NT2/D1 (cell line): ENCODE measurements at regions not wholly inside any gene's neighbourhood (a gene's known extent, or its start where the extent isn't known, plus 50 kb on each side); places are given as distances from the start of the nearest gene placed in this dataset.

Source experiments
- DNase-seq: peaks from one replicate; pipeline ENCODE4 v3.0.0-alpha.2; 2011; ENCODE audit warnings: low read depth, low spot score
- H3K27me3 ChIP-seq: 2 replicates; pipeline ENCODE4 v1.6.0; 2011; ENCODE audit warnings: mild to moderate bottlenecking; ENCODE audit not compliant: insufficient read length, insufficient read depth
- H3K36me3 ChIP-seq: 2 replicates; pipeline ENCODE4 v1.6.1; 2011; ENCODE audit warnings: mild to moderate bottlenecking, low read length, mixed read lengths; ENCODE audit not compliant: insufficient read depth, insufficient read length
- H3K4me1 ChIP-seq: 2 replicates; pipeline ENCODE4 v1.5.1; 2011; ENCODE audit not compliant: insufficient read depth, insufficient read length
- H3K4me3 ChIP-seq: 2 replicates; pipeline ENCODE4 v1.5.1; 2011; ENCODE audit warnings: low read depth; ENCODE audit not compliant: insufficient read length
- H3K9ac ChIP-seq: 2 replicates; pipeline ENCODE4 v1.6.0; 2011; ENCODE audit warnings: low read depth; ENCODE audit not compliant: insufficient read length
- H3K9me3 ChIP-seq: 2 replicates; pipeline ENCODE4 v1.5.1; 2011; ENCODE audit warnings: mild to moderate bottlenecking, low read length; ENCODE audit not compliant: insufficient read depth
- SUZ12 ChIP-seq: IDR thresholded peaks from 2 replicates; pipeline ENCODE4 v1.6.1; 2011; ENCODE audit not compliant: insufficient read length, insufficient read depth; ENCODE audit errors: extremely low read depth
- YY1 ChIP-seq: IDR thresholded peaks from 2 replicates; pipeline ENCODE4 v1.6.1; 2011; ENCODE audit not compliant: insufficient read length, insufficient read depth
- ZNF274 ChIP-seq: IDR thresholded peaks from 2 replicates; pipeline ENCODE4 v1.6.1; 2011; ENCODE audit warnings: mild to moderate bottlenecking, low read depth, low read length

DNA sequence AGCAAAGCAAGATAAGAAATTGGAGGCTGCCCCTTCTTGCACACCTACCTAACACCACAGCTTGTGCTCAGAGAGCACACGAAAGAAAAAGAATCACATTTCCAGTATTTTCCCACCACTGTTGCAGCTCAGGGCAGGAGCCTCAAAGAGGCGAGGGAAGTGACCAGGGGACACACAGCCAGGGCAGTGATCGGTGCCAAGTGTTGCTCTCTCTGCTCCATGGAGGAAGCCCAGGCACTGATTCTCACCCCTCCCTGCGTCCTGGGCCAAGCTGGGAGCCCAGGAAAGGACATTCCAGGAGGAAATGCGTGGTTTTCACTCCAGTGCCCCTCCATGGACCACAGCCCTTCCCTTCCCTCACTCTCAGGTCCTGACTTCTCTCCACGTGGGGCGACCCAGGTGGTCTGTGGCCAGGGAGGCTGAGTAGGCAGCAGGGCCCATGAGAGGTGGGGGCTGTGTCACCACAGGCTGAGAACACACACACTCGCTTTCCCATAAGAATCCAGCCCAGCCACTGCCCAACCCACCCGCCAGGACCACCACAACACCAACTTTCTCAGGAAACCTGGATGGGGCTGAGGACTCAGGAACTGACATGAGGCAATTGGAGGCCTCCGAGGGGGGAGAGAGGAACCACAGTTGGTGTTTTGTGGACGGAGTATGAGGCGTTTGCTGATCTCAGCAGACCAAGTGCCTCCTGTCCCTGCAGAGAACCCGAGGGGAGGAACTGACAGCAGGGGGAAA lies 81.7 kb upstream of the MAFB start:
- Histone ChIP-seq H3K9ac (no peak overlapping the region), H3K4me3 (no peak overlapping the region), H3K27me3 (no peaks in the 10 kb centered on the region), H3K4me1 (peaks cover 7% of the 10 kb centered on the region), H3K36me3 (no peaks in the 10 kb centered on the region), H3K9me3 (no peaks in the 10 kb centered on the region)
- DNase-seq: no peak
- no peak for TF ChIP-seq ZNF274
- no peak for TF ChIP-seq SUZ12
- no peak for TF ChIP-seq YY1

DNA sequence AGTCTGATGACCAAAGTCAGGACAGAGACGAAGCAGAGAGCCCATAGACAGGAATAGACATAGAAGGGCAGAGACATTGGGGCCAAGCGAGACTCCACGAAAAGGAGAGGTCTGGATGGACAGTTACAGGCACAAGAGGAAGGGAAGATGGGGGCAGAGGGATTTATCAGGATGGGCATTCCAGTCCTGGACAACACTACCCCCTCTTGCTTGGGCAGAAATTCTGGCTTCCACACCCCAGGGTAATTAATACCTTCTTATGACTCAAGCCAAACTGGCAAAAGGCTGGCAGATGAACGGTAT lies 82.2 kb upstream of the MAFB start:
- no peak for TF ChIP-seq YY1
- no peak for TF ChIP-seq SUZ12
- Histone ChIP-seq H3K36me3 (no peaks in the 10 kb centered on the region), H3K9ac (no peak overlapping the region), H3K4me1 (peaks cover 7% of the 10 kb centered on the region), H3K27me3 (no peaks in the 10 kb centered on the region), H3K4me3 (no peak overlapping the region), H3K9me3 (no peaks in the 10 kb centered on the region)
- DNase-seq: no peak

DNA sequence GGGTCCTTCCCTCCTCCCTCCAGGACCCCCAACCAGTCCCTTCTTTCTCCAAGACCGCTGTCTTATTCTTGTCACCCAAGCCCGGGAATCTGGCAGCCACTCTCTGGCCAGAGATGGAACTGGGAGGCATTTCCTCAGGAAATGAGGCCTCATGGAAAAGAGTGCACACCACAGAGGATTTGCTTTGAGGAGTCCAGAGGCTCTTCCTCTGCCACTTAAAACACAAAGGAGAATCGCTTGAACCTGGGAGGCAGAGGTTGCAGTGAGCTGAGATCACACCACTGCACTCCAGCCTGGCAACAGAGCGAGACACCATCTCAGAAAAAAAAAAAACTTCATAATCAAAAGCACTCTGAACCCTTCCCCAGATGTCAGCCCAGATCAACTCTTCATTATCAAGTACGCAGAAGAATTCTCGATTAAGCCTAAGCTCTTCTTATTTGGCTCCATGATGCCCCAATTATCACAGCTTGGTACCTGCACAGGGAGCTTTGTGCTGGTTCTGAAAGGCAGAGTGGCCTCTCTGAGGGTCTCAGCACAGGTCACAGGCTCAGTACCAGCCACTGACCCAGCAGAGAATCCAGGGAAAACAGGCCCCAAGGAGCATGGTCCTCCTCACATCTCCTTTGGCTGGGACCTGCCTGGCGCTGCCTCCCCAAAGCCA lies 82.9 kb upstream of the MAFB start:
- H3K9ac ChIP-seq: no peak overlapping the region
- no peaks in the 10 kb centered on the region for H3K36me3 ChIP-seq
- DNase-seq: no peak
- peaks cover 7% of the 10 kb centered on the region for H3K4me1 ChIP-seq
- TF ChIP-seq YY1 (no peak), ZNF274 (no peak), SUZ12 (no peak)
- H3K27me3 ChIP-seq: no peaks in the 10 kb centered on the region
- no peak overlapping the region for H3K4me3 ChIP-seq
- H3K9me3 ChIP-seq: no peaks in the 10 kb centered on the region

DNA sequence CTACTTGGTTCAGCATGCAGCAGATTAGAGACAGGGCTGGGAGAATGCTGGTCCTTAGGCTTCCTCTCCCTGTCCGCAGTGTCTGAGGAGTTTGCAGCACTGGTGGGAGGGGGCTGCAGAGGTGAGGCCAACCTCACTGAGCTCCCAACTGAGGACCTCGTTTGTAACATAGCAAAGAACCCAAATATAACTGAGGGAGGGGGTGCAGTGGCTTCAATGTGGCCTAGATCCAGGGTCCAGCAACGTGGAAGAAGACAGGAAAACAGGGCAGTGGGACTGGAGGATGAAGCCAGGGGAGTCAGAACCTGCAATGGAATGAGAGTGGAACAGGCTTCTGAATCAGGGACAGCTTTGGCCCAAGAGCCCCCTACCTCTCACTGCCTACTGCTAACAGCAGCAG lies 84.3 kb upstream of the MAFB start:
- TF ChIP-seq SUZ12 (no peak), YY1 (no peak), ZNF274 (no peak)
- no peak overlapping the region for H3K4me3 ChIP-seq
- DNase-seq: no peak
- H3K27me3 ChIP-seq: no peaks in the 10 kb centered on the region
- no peak overlapping the region for H3K9ac ChIP-seq
- H3K4me1 ChIP-seq: peaks cover 7% of the 10 kb centered on the region
- no peaks in the 10 kb centered on the region for H3K9me3 ChIP-seq
- H3K36me3 ChIP-seq: no peaks in the 10 kb centered on the region

DNA sequence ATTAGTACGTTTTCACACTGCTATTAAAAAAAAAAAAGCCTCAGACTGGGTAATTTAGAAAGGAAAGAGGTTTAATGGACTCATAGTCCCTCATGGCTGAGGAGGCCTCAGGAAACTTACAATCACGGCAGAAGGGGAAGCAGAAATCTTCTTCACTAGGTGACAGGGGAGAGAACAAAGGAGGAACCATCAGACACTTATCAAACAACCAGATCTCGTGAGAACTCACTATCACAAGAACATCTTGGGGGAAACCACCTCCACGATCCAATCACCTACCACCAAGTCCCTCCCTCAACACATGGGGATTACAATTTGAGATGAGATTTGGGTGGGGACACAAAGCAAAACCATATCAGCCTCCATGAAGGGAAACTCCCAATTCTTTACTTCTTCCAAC lies 85.2 kb upstream of the MAFB start:
- H3K9ac ChIP-seq: no peak overlapping the region
- no peak for TF ChIP-seq SUZ12
- no peak for TF ChIP-seq ZNF274
- no peak overlapping the region for H3K4me3 ChIP-seq
- no peaks in the 10 kb centered on the region for H3K36me3 ChIP-seq
- no peaks in the 10 kb centered on the region for H3K27me3 ChIP-seq
- H3K9me3 ChIP-seq: no peaks in the 10 kb centered on the region
- peaks cover 7% of the 10 kb centered on the region for H3K4me1 ChIP-seq
- no peak for DNase-seq

DNA sequence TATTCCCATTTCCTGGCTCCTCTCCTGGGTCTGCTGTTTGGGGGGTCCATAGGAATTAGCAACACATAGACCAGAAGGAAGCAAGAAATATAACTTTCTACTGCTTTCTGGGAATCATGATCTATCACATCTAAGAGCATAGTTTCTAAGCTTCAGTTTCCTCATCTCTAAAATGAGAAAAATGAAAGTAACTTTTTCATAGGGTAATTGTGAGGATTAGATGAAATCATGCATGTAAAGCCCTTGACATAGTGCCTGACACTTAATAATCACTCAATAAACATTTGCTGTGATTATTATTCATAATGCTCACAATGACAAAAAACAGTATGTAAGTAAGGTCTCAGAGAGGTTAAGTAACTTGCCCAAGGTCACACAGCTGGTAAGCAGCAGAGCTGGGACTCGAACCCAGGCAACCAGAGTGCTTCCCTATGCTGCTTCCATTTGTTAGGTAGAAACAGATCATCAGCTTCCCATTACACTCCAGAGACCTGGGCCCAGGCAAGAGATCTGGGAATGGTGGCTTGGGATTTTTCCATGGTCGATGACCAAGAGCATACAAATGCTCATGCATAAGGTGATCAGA lies 86.6 kb upstream of the MAFB start:
- no peaks in the 10 kb centered on the region for H3K27me3 ChIP-seq
- H3K4me3 ChIP-seq: no peak overlapping the region
- no peaks in the 10 kb centered on the region for H3K36me3 ChIP-seq
- peaks cover 1% of the 10 kb centered on the region for H3K4me1 ChIP-seq
- H3K9me3 ChIP-seq: no peaks in the 10 kb centered on the region
- no peak for DNase-seq
- H3K9ac ChIP-seq: no peak overlapping the region
- TF ChIP-seq YY1 (no peak), SUZ12 (no peak), ZNF274 (no peak)

DNA sequence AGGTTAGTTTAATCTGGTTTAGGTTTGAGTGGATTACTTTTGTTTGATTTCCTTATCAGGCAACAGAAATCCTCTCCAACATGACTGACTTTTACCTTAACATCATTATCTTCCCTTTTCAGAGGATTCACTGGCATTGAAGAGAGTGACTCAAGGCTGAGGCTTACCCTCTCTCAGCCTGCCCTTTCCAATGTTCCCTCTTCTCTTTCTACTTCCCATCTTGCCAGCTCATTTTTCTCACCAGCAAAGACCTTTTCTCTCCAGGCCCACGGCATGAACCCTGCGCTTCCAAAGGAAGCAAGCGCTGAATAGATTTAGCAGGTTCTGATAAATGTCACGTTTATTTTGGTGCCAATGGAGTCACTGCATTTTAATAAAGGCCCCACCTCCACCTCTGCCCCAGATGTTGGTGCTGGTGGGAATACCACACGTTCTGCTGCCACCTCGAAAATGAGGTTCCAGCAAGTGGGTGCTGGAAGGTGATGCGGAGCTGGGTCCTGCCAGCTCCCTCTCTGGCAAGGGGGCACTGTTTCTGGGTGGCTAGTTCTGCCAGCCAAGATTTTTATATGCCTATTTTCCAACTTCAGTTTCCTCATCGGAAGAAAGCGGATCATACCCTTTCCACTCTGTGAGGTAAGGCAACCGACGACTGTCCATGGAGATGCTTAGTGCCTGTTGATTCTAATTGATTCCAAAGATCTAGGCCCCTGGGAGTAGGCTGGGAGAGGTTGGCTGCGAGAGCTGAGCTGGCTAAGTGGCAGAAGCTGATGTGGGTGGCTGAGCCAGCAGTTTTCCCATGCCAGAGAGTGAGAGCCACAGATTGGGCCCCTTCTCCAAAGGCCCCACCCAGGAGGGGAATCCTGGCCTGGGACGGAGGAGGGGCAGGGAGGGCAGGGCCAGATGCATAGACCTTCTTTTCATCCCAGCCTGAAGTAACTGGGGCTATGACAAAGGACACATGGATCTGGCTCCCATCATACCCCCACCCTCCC lies 87.7 kb upstream of the MAFB start:
- H3K4me1 ChIP-seq: no peaks in the 10 kb centered on the region
- no peaks in the 10 kb centered on the region for H3K9me3 ChIP-seq
- no peak overlapping the region for H3K9ac ChIP-seq
- TF ChIP-seq ZNF274 (no peak), SUZ12 (no peak), YY1 (no peak)
- H3K27me3 ChIP-seq: no peaks in the 10 kb centered on the region
- no peak overlapping the region for H3K4me3 ChIP-seq
- no peak for DNase-seq
- H3K36me3 ChIP-seq: no peaks in the 10 kb centered on the region
